NCI-H2227 (cell line): ENCODE measurements at regions not wholly inside any gene's neighbourhood (a gene's known extent, or its start where the extent isn't known, plus 50 kb on each side); places are given as distances from the start of the nearest gene placed in this dataset.

ENCODE experiments used
- DNase-seq: peaks from one replicate; lab custom pipeline; 2025; ENCODE audit not compliant: unreplicated experiment; lab: John Stamatoyannopoulos, UW

GRCh38 chr11:127675581-127675980 lies 675.0 kb upstream of the KIRREL3 start:
- DNase-seq, result no peak

GRCh38 chr11:127674754-127675153 lies 674.2 kb upstream of the KIRREL3 start:
- DNase-seq, result no peak

- no peak for DNase-seq
Observed at GRCh38 chr11:127670374-127671119, 670.0 kb upstream of the KIRREL3 start.

GRCh38 chr11:127656116-127656836 lies 655.7 kb upstream of the KIRREL3 start:
- no peak for DNase-seq

GRCh38 chr11:127653076-127653475 lies 652.5 kb upstream of the KIRREL3 start:
- DNase-seq, result no peak

GRCh38 chr11:127651888-127652221 lies 651.3 kb upstream of the KIRREL3 start:
- no peak for DNase-seq

DNA sequence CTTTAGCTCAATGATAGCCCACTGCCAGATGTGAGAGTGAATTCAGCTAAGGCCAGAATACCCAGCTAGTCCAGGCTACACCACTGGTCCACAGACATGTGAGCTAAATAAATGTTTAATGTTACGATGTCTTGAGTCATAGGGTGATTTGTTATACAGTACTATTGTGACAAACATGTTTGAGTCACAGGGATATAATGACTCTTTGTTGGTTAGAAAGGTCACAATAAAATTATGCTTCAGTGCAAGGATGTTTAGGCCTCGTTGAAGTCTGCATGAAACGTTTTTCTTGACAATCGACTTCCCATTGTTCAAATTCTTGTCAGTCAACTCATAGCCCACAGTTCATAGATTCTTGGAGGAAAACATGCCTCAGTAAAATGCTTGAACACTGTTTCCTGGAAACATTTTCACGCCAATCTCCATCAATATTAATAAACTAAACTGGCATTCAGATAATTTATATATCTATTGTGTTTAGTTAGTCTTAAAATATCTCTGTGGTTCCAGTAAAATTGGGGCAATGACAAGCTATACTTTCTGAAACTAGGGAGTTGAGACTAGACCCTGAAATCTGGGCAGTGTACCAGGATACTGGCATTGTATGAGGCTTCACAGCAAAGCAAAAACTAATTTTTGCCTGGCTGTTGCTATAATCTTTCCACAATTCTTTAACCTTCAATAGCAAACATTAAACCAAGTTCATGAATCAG lies 650.8 kb upstream of the KIRREL3 start:
- no peak for DNase-seq

DNA sequence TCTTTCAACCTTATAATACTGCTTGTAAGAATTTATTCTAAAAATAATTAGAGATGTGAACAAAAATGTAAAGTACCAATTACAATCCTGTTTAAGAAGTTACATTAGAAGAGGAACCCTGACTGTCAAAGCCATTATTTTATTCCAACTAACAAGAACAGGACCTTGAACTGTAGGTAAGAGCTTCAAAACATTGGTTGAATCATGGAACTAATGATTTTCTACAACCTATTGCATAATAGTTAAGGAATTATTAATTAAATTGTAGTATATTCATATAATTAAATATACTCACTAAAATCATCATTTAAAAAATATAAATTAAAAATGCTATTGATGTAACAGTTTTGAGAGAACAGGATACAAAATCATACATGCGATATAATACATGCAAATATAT lies 649.4 kb upstream of the KIRREL3 start:
- no peak for DNase-seq

- no peak for DNase-seq
Observed at GRCh38 chr11:127649071-127649470, 648.5 kb upstream of the KIRREL3 start.

- no peak for DNase-seq
Observed at GRCh38 chr11:127648583-127648982, 648.0 kb upstream of the KIRREL3 start.

GRCh38 chr11:127644366-127644765 lies 643.8 kb upstream of the KIRREL3 start:
- no peak for DNase-seq

DNA sequence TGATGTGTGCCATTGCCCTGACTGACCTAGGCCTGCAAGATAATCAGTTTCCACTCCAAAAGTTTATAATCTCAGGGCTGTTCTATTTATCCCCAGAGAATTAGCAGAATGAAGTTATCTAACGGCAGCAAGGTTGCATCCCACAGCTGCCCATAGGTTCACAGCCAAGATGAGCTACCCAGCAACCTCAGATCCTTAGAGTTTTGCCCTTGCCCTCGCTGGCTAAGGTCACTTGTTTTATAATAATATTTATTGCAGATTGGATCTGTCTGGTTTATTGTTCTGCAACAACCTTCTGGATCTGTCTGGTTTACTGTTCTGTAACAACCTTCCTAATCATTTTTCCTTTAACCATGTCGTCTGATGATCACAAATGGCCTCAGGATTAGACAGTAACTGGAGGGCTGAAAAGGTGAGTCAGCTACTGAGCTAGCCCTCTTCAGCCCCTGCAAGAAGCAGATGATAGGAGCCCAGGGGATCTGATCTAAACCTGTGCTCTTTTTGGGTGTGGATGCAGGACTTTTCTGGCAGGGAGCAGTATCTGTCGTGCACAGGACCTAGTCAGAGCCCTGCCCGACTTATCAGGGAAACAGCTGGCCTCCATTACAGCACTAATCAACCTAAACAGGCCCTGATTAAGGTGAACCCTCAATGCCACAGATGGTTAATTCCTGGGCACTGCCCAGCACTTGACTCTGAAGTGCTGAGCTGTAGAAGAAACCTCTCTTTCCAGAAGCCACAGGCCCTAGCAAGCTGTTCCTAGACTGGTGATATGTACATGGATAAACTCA lies 642.9 kb upstream of the KIRREL3 start:
- no peak for DNase-seq

DNA sequence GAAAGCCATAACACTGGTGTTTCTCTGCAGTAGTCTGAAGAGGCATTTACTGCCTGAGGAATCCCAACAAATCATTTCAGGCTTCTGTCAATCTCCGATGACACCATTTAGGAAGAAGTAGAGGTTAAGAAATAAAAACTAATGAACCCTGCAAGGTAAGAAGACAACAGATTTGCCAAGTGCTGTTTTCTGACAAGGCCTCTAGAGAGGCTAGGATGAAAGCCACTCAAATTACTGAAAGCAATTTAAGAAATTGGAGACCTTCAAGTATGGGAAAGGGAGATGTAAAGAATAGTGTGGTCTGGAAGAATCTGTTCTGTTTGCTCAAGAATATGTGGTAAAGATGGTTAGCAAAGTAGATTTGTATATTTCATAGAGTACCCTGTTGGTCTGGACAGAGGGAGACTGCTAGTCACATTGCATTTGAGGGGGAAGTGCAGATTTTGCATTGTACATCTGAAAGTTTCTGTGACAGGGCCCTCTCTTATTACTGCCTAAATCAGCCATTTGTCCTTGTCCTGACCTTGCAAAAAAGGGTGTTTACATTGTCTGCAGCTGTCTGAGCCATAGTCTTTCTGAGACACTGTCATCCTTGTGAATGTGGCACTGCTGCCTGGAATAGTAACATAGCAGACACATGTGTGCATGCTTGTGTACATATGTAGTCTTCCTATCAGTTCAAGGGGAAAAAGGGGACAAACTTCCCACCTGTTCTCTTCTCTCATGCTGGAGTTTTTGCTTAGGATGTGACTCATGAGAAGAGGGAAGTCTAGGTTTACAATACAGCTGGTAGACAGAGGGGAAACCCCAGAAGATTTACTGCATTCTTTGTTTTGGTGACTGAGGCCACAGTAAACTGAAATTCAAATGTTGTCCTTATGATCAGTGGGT lies 640.2 kb upstream of the KIRREL3 start:
- DNase-seq, result no peak

DNA sequence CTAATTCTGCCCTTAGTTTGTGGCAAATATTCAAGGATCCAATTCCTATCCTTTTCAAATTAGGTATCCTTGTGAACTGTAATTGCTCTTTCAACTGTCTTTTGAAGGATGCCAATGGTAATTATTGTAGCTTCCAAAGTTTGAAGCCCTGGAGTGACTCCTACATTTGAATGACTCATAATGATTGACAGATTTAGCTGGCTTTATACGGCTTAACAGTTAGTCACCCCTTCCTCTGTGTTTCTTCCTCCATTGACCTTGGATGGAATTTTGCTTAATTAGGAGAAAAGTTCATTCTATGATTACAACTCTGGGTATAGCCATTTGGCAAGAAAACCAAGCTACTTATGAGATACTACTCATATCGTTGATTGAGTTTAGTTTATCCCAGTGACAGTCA lies 639.3 kb upstream of the KIRREL3 start:
- no peak for DNase-seq

DNA sequence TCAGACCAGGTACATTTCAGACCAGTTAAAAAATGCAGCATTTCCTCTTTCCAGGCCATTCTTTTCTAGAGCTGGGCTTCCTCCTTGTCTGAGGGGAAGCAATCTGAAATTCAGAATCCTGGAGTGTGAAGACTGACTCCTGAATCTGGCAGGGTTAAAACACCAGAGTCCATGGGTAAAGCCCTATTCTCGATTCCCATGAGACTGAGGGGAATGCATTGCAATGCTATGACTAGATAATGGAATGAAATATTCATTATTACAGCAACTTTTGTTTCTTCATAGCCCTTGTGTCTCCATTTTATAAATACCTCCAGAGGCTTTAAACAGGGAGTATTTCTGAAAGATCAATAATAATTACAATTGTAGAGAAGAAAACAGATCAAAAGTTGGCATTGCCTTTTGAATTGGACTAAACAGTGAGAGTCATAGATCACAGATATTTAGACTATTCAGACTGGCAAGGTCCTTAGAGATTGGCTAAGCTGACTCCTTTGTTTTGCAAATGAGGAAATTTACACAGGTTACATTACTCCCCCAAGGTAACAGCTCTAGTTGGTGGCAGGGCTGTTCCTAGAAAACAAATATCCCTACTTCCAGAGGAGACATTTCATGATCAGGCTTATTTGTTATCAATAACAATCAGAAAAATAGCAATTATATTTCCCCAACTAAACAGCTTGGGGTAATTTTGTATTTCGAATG lies 632.6 kb upstream of the KIRREL3 start:
- DNase-seq, result no peak

DNA sequence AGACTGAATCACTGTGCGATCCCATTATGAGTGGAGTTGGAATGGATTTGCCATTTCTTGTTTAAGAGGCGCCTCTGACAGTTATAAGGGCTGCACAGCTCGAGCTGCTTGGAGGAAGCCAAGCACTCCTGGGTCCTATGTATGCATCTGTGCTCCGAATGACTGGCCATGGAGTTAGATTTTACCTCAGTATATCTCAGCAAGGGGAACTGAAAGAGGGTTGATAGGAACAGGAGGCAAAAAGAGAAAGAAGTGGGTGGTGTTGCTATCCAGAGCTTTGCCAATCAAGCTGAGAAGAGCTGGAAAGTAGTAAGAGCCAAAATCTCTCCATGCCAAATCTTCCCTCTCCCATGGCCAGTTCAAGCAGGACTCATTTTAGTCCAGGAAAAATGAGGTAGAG lies 632.0 kb upstream of the KIRREL3 start:
- no peak for DNase-seq

GRCh38 chr11:127631974-127632373 lies 631.4 kb upstream of the KIRREL3 start:
- no peak for DNase-seq

GRCh38 chr11:127629200-127629599 lies 628.6 kb upstream of the KIRREL3 start:
- DNase-seq, result no peak

DNA sequence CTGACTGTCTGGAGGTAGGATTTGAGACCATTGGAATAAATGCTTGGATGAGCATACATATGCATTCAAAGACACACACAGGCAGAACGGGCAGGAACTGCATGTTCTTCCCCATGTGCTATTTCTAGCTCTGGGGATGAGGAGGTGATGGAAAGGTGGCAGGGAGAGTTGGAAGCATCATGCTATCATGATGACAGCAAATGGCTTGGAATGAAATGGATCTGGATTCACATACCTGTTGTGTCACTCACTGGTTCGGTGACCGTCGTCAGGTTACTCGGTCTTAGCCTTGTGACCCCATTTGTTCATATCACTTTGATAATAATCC lies 627.9 kb upstream of the KIRREL3 start:
- DNase-seq, result no peak
